ENCODE measurements at regions not wholly inside any gene's neighbourhood (a gene's known extent, or its start where the extent isn't known, plus 50 kb on each side); places are given as distances from the start of the nearest gene placed in this dataset.

- TF ChIP-seq CTCF (IDR thresholded peaks at IDR 0.05), result no peak
- no peak overlapping the region for H3K4me3 Mint-ChIP-seq (ENCODE audit: unreplicated experiment)
- no peaks in the 10 kb centered on the region for H3K4me1 Mint-ChIP-seq (ENCODE audit: low read depth)
- H3K9me3 Mint-ChIP-seq (ENCODE audit: low read depth), result peaks cover 5% of the 10 kb centered on the region
- no peak for DNase-seq (ENCODE audit: low spot score)
- H3K27ac Mint-ChIP-seq (ENCODE audit: unreplicated experiment), result no peak overlapping the region
- H3K36me3 Mint-ChIP-seq (ENCODE audit: low read depth), result no peaks in the 10 kb centered on the region
- peaks cover 4% of the 10 kb centered on the region for H3K27me3 Mint-ChIP-seq (ENCODE audit: low read depth)
These were observed 197.3 kb downstream of the HUNK start for GRCh38 chr21:32070126-32070525.

- TF ChIP-seq CTCF (IDR thresholded peaks at IDR 0.05), result no peak
- Mint-ChIP-seq H3K27me3 (ENCODE audit: low read depth) (peaks cover 4% of the 10 kb centered on the region), H3K4me1 (ENCODE audit: low read depth) (no peaks in the 10 kb centered on the region), H3K4me3 (ENCODE audit: unreplicated experiment) (no peak overlapping the region), H3K36me3 (ENCODE audit: low read depth) (no peaks in the 10 kb centered on the region), H3K9me3 (ENCODE audit: low read depth) (no peaks in the 10 kb centered on the region), H3K27ac (ENCODE audit: unreplicated experiment) (no peak overlapping the region)
- DNase-seq (ENCODE audit: low spot score), result no peak
These were observed 192.8 kb downstream of the HUNK start for GRCh38 chr21:32065654-32066053.

DNA sequence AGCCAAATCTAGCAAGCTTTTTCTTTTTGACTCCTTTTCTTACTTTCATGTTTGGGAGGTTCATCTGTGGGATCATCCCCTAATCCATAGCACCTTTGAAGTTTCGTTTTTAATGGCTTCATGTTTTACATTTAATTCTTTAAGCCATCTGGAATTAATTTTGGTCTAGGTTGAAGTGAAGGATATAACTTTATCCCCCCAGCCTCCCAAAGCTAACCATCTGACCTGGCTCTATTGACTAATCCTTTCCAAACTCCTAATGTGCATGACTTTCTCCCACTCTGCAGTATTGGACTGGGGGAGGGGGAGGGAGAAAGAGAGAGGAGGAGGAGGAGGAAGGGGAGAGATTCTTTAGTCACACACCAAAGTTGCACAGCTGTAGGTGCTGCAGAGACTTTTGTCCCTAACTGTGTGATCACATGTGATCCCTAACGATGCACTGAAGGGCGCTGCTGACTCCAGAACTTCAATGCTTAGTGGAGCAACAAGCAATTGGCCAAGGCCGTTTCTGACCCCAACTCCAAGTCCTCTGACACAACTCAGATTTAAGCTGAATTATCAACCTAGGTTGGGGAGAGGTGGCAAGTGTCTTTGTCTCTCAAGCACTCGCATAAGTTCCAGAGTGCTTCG lies 191.6 kb downstream of the HUNK start:
- H3K4me1 Mint-ChIP-seq (ENCODE audit: low read depth), result no peaks in the 10 kb centered on the region
- no peak for DNase-seq (ENCODE audit: low spot score)
- H3K27ac Mint-ChIP-seq (ENCODE audit: unreplicated experiment), result no peak overlapping the region
- TF ChIP-seq CTCF (IDR thresholded peaks at IDR 0.05), result no peak
- peaks cover 4% of the 10 kb centered on the region for H3K27me3 Mint-ChIP-seq (ENCODE audit: low read depth)
- no peaks in the 10 kb centered on the region for H3K36me3 Mint-ChIP-seq (ENCODE audit: low read depth)
- H3K4me3 Mint-ChIP-seq (ENCODE audit: unreplicated experiment), result no peak overlapping the region
- H3K9me3 Mint-ChIP-seq (ENCODE audit: low read depth), result no peaks in the 10 kb centered on the region

- H3K36me3 Mint-ChIP-seq (ENCODE audit: low read depth), result no peaks in the 10 kb centered on the region
- no peak for TF ChIP-seq CTCF (IDR thresholded peaks at IDR 0.05)
- no peaks in the 10 kb centered on the region for H3K9me3 Mint-ChIP-seq (ENCODE audit: low read depth)
- H3K27me3 Mint-ChIP-seq (ENCODE audit: low read depth), result peaks cover 4% of the 10 kb centered on the region
- H3K4me3 Mint-ChIP-seq (ENCODE audit: unreplicated experiment), result no peak overlapping the region
- DNase-seq (ENCODE audit: low spot score), result no peak
- H3K27ac Mint-ChIP-seq (ENCODE audit: unreplicated experiment), result no peak overlapping the region
- no peaks in the 10 kb centered on the region for H3K4me1 Mint-ChIP-seq (ENCODE audit: low read depth)
These were observed 189.9 kb downstream of the HUNK start for GRCh38 chr21:32062591-32063227.

DNA sequence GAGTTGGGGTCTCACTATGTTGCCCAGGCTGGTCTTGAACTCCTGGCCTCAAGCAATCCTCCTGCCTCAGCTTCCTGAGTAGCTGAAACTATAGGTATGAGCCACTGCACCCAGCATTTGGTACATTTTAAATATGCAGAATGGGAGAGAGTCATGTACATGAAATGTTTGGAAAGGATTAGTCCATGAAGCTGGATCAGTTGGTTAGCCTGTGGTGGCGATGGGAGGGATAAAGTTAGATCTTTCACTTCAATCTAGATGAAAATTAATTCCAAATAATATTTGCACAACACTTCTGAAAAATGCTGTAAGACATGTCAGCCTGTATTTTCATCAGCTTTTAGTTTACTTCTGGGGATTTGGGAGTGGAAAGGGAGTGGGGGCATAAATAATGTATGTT lies 188.9 kb downstream of the HUNK start:
- peaks cover 4% of the 10 kb centered on the region for H3K27me3 Mint-ChIP-seq (ENCODE audit: low read depth)
- no peak overlapping the region for H3K27ac Mint-ChIP-seq (ENCODE audit: unreplicated experiment)
- no peaks in the 10 kb centered on the region for H3K36me3 Mint-ChIP-seq (ENCODE audit: low read depth)
- H3K4me3 Mint-ChIP-seq (ENCODE audit: unreplicated experiment), result no peak overlapping the region
- no peak for DNase-seq (ENCODE audit: low spot score)
- no peaks in the 10 kb centered on the region for H3K4me1 Mint-ChIP-seq (ENCODE audit: low read depth)
- no peaks in the 10 kb centered on the region for H3K9me3 Mint-ChIP-seq (ENCODE audit: low read depth)
- no peak for TF ChIP-seq CTCF (IDR thresholded peaks at IDR 0.05)
